BE2C (cell line): ENCODE measurements at regions not wholly inside any gene's neighbourhood (a gene's known extent, or its start where the extent isn't known, plus 50 kb on each side); places are given as distances from the start of the nearest gene placed in this dataset.

Experiments used
- DNase-seq: peaks from one replicate; pipeline ENCODE4 v3.0.0-alpha.2; 2020
- H3K27me3 ChIP-seq: fragments of 250-450 bp; sonication (Bioruptor Pico); 2 replicates; pipeline ENCODE4 v1.5.1; 2020; ENCODE audit warnings: mild to moderate bottlenecking
- H3K36me3 ChIP-seq: fragments of 250-450 bp; sonication (Bioruptor Pico); 2 replicates; pipeline ENCODE4 v1.5.1; 2020; ENCODE audit warnings: mild to moderate bottlenecking
- H3K4me1 ChIP-seq: fragments of 250-450 bp; sonication (Bioruptor Pico); 2 replicates; pipeline ENCODE4 v1.5.1; 2020
- H3K4me3 ChIP-seq: 2 replicates; pipeline ENCODE4 v1.5.1; 2011; ENCODE audit warnings: low read depth, low read length
- H3K9me3 ChIP-seq: fragments of 250-450 bp; sonication (Bioruptor Pico); 2 replicates; pipeline ENCODE4 v1.5.1; 2020
- CTCF ChIP-seq: IDR thresholded peaks from 2 replicates; pipeline ENCODE4 v1.5.1; 2012; ENCODE audit warnings: mild to moderate bottlenecking, low read depth, low read length

- no peaks in the 10 kb centered on the region for H3K27me3 ChIP-seq
- TF ChIP-seq CTCF = no peak
- no peak for DNase-seq
- no peaks in the 10 kb centered on the region for H3K36me3 ChIP-seq
- no peak overlapping the region for H3K4me3 ChIP-seq
- no peaks in the 10 kb centered on the region for H3K9me3 ChIP-seq
- no peaks in the 10 kb centered on the region for H3K4me1 ChIP-seq
Measured at GRCh38 chr13:86510792-86511191, 711.6 kb upstream of the SLITRK6 start.

- no peak for TF ChIP-seq CTCF
- DNase-seq = no peak
- Histone ChIP-seq H3K4me1 (no peaks in the 10 kb centered on the region), H3K36me3 (no peaks in the 10 kb centered on the region), H3K4me3 (no peak overlapping the region), H3K27me3 (no peaks in the 10 kb centered on the region), H3K9me3 (no peaks in the 10 kb centered on the region)
Measured at GRCh38 chr13:86541461-86541860, 742.2 kb upstream of the SLITRK6 start.

- no peak for TF ChIP-seq CTCF
- H3K4me3 ChIP-seq = no peak overlapping the region
- DNase-seq = no peak
Measured at GRCh38 chr13:86554066-86554465, 754.8 kb upstream of the SLITRK6 start.

GRCh38 chr13:86559901-86560300 lies 760.7 kb upstream of the SLITRK6 start:
- Histone ChIP-seq H3K4me3 (no peak overlapping the region), H3K36me3 (no peaks in the 10 kb centered on the region), H3K27me3 (no peaks in the 10 kb centered on the region), H3K9me3 (no peaks in the 10 kb centered on the region), H3K4me1 (no peaks in the 10 kb centered on the region)
- no peak for DNase-seq
- TF ChIP-seq CTCF = no peak

More at GRCh38 chr13:86554066-86554465, 754.8 kb upstream of the SLITRK6 start:
- no peaks in the 10 kb centered on the region for H3K9me3 ChIP-seq
- no peaks in the 10 kb centered on the region for H3K36me3 ChIP-seq
- no peaks in the 10 kb centered on the region for H3K27me3 ChIP-seq
- no peaks in the 10 kb centered on the region for H3K4me1 ChIP-seq

GRCh38 chr13:86562866-86563265 lies 763.6 kb upstream of the SLITRK6 start:
- no peak for DNase-seq
- no peaks in the 10 kb centered on the region for H3K4me1 ChIP-seq
- H3K4me3 ChIP-seq = no peak overlapping the region
- H3K27me3 ChIP-seq = no peaks in the 10 kb centered on the region
- TF ChIP-seq CTCF = no peak
- no peaks in the 10 kb centered on the region for H3K36me3 ChIP-seq
- H3K9me3 ChIP-seq = no peaks in the 10 kb centered on the region

- no peaks in the 10 kb centered on the region for H3K27me3 ChIP-seq
- H3K4me3 ChIP-seq = no peak overlapping the region
- no peaks in the 10 kb centered on the region for H3K36me3 ChIP-seq
- DNase-seq = no peak
- no peaks in the 10 kb centered on the region for H3K4me1 ChIP-seq
- no peaks in the 10 kb centered on the region for H3K9me3 ChIP-seq
- TF ChIP-seq CTCF = no peak
Measured at GRCh38 chr13:86563308-86563707, 764.1 kb upstream of the SLITRK6 start.
